Prostate gland (tissue), 2 donors: ENCODE measurements at regions not wholly inside any gene's neighbourhood (a gene's known extent, or its start where the extent isn't known, plus 50 kb on each side); places are given as distances from the start of the nearest gene placed in this dataset.

ENCODE experiments used
- DNase-seq: peaks from one replicate; pipeline ENCODE4 v3.0.0-alpha.2; 2019; ENCODE audit warnings: low spot score
- H3K27ac ChIP-seq, 2 donors: fragments of 200-600 bp; sonication (generic); 2 replicates each; pipeline ENCODE4 v1.5.1; 2017 to 2019
- H3K27me3 ChIP-seq: fragments of 200-600 bp; sonication (generic); replicated peaks from 2 replicates; pipeline ENCODE4 v1.5.1; 2019; ENCODE audit not compliant: insufficient read depth
- H3K36me3 ChIP-seq, 2 donors: fragments of 200-600 bp; sonication (generic); 1 replicate in 1 of 2; 2 replicates in 1 of 2; pipeline versions ENCODE4 v1.5.1 to v1.8.1; 2017 to 2019
- H3K4me1 ChIP-seq: fragments of 200-600 bp; sonication (generic); replicated peaks from 2 replicates; pipeline ENCODE4 v1.5.1; 2019
- H3K4me3 ChIP-seq, 2 donors: fragments of 200-600 bp; sonication (generic); 2 replicates each; pipeline ENCODE4 v1.5.1; 2017 to 2019
- H3K9me3 ChIP-seq: fragments of 200-600 bp; sonication (generic); 2 replicates; pipeline ENCODE4 v1.5.1; 2017
- POLR2A ChIP-seq: fragments of 450-650 bp; IDR thresholded peaks from one replicate; pipeline ENCODE4 v1.6.1; 2016; ENCODE audit warnings: antibody characterized with exemption, mild to moderate bottlenecking
- POLR2AphosphoS5 ChIP-seq: sonication (generic); formaldehyde crosslinking; IDR thresholded peaks from one replicate; pipeline ENCODE4 v1.6.1; 2017; ENCODE audit warnings: antibody characterized with exemption
- WGBS: methylation state at CpG from one replicate; pipeline ENCODE4 v1.1.5; 2018; 5-methylcytosine and 5-hydroxymethylcytosine counted together
- intact Hi-C: fragments of 100-400 bp; cut with DNase I; formaldehyde crosslinking; loops from one replicate; pipeline ENCODE4 v1.14.2; 2022
- TF ChIP-seq, protein P1 (sequence below), 4 experiments: fragments of 200-600 bp in 2 of 4; fragments of 450-650 bp in 2 of 4; sonication (generic) in 2 of 4; IDR thresholded peaks; 1 replicate in 3 of 4; 2 replicates in 1 of 4; pipeline ENCODE4 v1.5.1; 2016 to 2019; ENCODE audit warnings: antibody characterized with exemption in 4 of 4, mild to moderate bottlenecking in 2 of 4, moderate library complexity in 2 of 4

DNA sequence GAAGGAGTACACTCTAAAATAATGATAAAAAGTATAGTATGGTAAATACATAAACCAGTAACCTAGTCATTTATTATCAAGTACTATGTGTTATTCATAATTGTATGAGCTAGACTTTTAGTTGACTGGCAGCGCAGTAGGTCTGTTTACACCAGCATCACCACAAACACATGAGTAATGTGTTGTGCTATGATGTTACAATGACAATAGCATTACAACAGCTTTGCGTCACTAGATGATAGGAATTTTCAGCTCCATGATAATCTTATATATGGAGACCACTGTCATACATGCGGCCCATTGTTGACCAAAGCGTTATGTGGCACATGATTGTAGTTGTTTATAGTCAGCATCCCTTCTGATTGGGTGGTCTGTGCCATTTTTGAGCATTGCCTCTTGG lies 138.9 kb upstream of the UBE2E1 start:
- no peak for TF ChIP-seq POLR2AphosphoS5
- TF ChIP-seq POLR2A = no peak
- TF ChIP-seq, protein P1, sequence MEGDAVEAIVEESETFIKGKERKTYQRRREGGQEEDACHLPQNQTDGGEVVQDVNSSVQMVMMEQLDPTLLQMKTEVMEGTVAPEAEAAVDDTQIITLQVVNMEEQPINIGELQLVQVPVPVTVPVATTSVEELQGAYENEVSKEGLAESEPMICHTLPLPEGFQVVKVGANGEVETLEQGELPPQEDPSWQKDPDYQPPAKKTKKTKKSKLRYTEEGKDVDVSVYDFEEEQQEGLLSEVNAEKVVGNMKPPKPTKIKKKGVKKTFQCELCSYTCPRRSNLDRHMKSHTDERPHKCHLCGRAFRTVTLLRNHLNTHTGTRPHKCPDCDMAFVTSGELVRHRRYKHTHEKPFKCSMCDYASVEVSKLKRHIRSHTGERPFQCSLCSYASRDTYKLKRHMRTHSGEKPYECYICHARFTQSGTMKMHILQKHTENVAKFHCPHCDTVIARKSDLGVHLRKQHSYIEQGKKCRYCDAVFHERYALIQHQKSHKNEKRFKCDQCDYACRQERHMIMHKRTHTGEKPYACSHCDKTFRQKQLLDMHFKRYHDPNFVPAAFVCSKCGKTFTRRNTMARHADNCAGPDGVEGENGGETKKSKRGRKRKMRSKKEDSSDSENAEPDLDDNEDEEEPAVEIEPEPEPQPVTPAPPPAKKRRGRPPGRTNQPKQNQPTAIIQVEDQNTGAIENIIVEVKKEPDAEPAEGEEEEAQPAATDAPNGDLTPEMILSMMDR (IDR thresholded peaks at IDR 0.05) = no peak
- no peak overlapping the region for H3K27ac ChIP-seq
- DNase-seq = no peak
- 98% methylated on average over 4 of the region's 4 CpGs for WGBS
- no peak overlapping the region for H3K4me3 ChIP-seq
- intact Hi-C loops = no loop called here
- no peaks in the 10 kb centered on the region for H3K36me3 ChIP-seq
- no peaks in the 10 kb centered on the region for H3K4me1 ChIP-seq
- no peaks in the 10 kb centered on the region for H3K27me3 ChIP-seq
- H3K9me3 ChIP-seq = no peaks in the 10 kb centered on the region

DNA sequence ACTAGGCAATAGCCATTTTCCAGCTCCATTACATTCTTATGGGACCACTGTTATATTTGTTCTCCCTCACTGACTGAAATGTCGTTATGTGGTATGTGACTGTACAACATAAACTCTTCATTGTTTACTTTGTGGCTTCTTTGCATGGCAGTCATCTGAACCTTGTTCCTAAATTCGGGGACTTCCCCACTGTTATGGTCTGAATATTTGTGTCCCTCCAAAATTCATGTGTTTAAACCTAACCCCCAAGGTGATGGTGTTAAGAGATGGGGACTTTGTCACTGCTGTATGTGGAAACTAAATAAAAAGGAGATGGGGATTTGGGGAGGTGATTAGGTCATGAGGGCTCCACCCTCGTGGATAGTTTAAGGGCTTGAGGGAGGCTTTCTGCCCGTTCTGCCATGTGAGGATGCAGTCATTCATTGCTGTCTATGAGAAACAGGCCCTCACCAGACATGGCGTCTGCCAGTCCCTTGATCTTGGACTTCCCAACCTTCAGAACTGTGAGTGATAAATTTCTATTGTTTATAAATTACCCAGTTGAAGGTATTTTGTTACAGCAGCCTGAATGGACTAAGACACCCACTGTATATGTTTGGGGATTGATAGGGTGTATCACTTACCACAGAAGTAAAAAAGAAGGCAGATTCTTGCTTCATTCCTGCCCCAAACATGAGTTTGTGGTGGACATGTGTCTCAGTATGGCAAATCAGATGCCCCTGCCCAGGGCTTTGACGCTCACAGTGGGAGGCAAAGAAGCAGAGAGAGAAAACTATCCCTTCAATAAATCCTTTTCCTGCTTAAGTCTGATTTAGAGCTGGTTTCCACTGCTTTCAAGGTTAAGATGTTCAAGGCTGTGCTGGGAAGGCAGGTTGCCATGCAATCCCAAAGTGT lies 138.0 kb upstream of the UBE2E1 start:
- TF ChIP-seq POLR2AphosphoS5 (no peak), POLR2A (no peak)
- TF ChIP-seq, protein P1 (IDR thresholded peaks at IDR 0.05) = no peak
- Histone ChIP-seq H3K9me3 (no peaks in the 10 kb centered on the region), H3K4me3 (no peak overlapping the region), H3K27ac (no peak overlapping the region), H3K4me1 (no peaks in the 10 kb centered on the region), H3K27me3 (no peaks in the 10 kb centered on the region), H3K36me3 (no peaks in the 10 kb centered on the region)
- DNase-seq = no peak
- intact Hi-C loops = no loop called here
- WGBS = 74% methylated on average over 6 of the region's 6 CpGs

DNA sequence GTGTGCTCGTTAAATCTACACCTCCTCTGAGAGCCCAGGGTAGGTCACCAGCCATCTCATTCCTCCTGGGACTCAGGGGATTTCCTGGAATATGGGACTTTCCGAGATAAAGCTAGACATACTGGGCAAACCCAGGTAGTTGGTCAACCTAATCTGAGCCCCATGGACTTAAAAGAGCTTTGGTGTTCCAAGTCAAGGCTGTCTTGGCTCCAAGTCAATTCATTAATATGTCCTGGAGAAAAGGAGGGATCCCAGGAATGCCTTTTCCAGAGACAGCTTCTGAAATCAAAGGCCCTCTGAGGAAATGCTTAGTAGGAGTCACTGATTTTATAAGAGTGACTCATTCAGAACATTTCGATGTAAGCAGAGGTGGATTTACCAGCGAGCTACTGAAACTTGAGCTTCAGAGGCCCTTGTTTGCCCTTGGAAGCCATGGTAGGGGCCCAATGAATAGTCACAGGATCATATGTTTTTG lies 137.3 kb upstream of the UBE2E1 start:
- Histone ChIP-seq H3K4me1 (no peaks in the 10 kb centered on the region), H3K9me3 (no peaks in the 10 kb centered on the region), H3K36me3 (no peaks in the 10 kb centered on the region), H3K27me3 (no peaks in the 10 kb centered on the region), H3K4me3 (no peak overlapping the region), H3K27ac (no peak overlapping the region)
- intact Hi-C loops = no loop called here
- DNase-seq = no peak
- WGBS = 31% methylated on average over 4 of the region's 4 CpGs
- TF ChIP-seq POLR2A = no peak
- no peak for TF ChIP-seq POLR2AphosphoS5
- TF ChIP-seq, protein P1 (IDR thresholded peaks at IDR 0.05) = no peak

DNA sequence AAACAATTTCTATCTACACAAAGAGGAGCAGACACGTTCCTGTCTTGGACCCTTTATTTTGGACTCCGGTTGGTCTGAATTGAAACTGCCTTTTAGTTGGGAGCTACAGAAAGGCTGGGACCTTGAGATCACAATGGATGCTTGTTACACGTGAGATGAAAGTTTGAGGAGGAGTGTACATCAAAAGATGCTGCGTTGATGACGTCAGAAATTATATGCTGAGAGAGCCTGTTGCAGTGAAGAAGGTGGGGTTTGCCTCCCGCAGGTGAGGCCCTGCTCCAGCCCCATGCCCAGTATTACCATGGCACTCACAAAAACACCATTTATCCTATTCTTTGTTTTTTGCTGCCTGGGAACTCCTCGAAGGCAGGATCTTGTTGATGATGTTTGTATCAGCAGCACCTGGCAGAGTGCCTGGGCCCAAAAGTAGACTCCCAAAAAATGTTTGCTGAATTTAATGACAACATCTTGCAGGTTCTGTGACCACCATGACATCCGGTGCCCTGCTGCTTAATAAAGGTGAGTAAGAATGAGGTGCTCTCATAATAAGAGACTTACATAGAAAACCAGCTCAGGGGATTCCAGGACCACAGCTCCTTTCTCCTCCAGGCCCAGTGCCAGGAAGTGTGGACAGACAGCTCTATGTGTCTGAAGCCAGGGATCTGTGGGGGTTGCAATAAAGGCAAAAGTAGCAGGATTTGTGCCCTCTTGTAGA lies 136.1 kb upstream of the UBE2E1 start:
- Histone ChIP-seq H3K4me3 (no peak overlapping the region), H3K27ac (no peak overlapping the region), H3K27me3 (no peaks in the 10 kb centered on the region), H3K36me3 (no peaks in the 10 kb centered on the region), H3K9me3 (no peaks in the 10 kb centered on the region), H3K4me1 (no peaks in the 10 kb centered on the region)
- TF ChIP-seq, protein P1 (IDR thresholded peaks at IDR 0.05) = no peak
- TF ChIP-seq POLR2A (no peak), POLR2AphosphoS5 (no peak)
- intact Hi-C loops = no loop called here
- no peak for DNase-seq
- WGBS = 87% methylated on average over 8 of the region's 8 CpGs
